Activated effector memory CD4-positive, alpha-beta T cell treated with anti-CD3 and anti-CD28 coated beads, Interleukin-2, amount 50 U/mL, for 16 hours (primary cell): ENCODE measurements at regions not wholly inside any gene's neighbourhood (a gene's known extent, or its start where the extent isn't known, plus 50 kb on each side); places are given as distances from the start of the nearest gene placed in this dataset.
"Not testable (repeated sequence)": the region's sequence is repeated elsewhere in the genome, so short reads cannot be mapped to it uniquely, and the experiment has no call there.

ENCODE experiments used
- DNase-seq: peaks from one replicate; pipeline ENCODE4 v3.0.0-alpha.2; 2020

- not testable (repeated sequence) for DNase-seq
Measured at GRCh38 chrX:40362291-40362690, 218.5 kb upstream of the ATP6AP2 start.

- no peak for DNase-seq
Measured at GRCh38 chrX:40360557-40360956, 220.2 kb upstream of the ATP6AP2 start.

- no peak for DNase-seq
Measured at GRCh38 chrX:40359593-40359992, 221.2 kb upstream of the ATP6AP2 start.

GRCh38 chrX:40358994-40359393 is 221.8 kb upstream of the ATP6AP2 start:
- no peak for DNase-seq

GRCh38 chrX:40349251-40349650 is 231.5 kb upstream of the ATP6AP2 start:
- DNase-seq, result no peak

GRCh38 chrX:40346379-40346778 is 234.4 kb upstream of the ATP6AP2 start:
- no peak for DNase-seq

- DNase-seq, result no peak
Measured at GRCh38 chrX:40343319-40343718, 237.5 kb upstream of the ATP6AP2 start.

GRCh38 chrX:40340116-40340515 is 240.7 kb upstream of the ATP6AP2 start:
- no peak for DNase-seq

GRCh38 chrX:40333344-40333743 is 235.6 kb upstream of the BCOR start:
- DNase-seq, result no peak

GRCh38 chrX:40331762-40332161 is 234.0 kb upstream of the BCOR start:
- DNase-seq, result no peak

- no peak for DNase-seq
Measured at GRCh38 chrX:40331353-40331752, 233.6 kb upstream of the BCOR start.

GRCh38 chrX:40329616-40330015 is 231.9 kb upstream of the BCOR start:
- no peak for DNase-seq

- no peak for DNase-seq
Measured at GRCh38 chrX:40327085-40327484, 229.3 kb upstream of the BCOR start.

- DNase-seq, result no peak
Measured at GRCh38 chrX:40326186-40326965, 228.6 kb upstream of the BCOR start.

GRCh38 chrX:40325161-40325560 is 227.4 kb upstream of the BCOR start:
- DNase-seq, result no peak

- DNase-seq, result no peak
Measured at GRCh38 chrX:40323977-40324376, 226.2 kb upstream of the BCOR start.

- no peak for DNase-seq
Measured at GRCh38 chrX:40320819-40321218, 223.1 kb upstream of the BCOR start.

GRCh38 chrX:40318801-40319200 is 221.0 kb upstream of the BCOR start:
- no peak for DNase-seq

GRCh38 chrX:40318076-40318475 is 220.3 kb upstream of the BCOR start:
- DNase-seq, result no peak

GRCh38 chrX:40316502-40316901 is 218.7 kb upstream of the BCOR start:
- no peak for DNase-seq

- DNase-seq, result no peak
Measured at GRCh38 chrX:40314070-40314469, 216.3 kb upstream of the BCOR start.

- no peak for DNase-seq
Measured at GRCh38 chrX:40313269-40313668, 215.5 kb upstream of the BCOR start.

- no peak for DNase-seq
Measured at GRCh38 chrX:40310447-40310846, 212.7 kb upstream of the BCOR start.

GRCh38 chrX:40310016-40310415 is 212.3 kb upstream of the BCOR start:
- no peak for DNase-seq

- DNase-seq, result no peak
Measured at GRCh38 chrX:40307871-40308270, 210.1 kb upstream of the BCOR start.
